Smooth muscle cell (in vitro differentiated cells): ENCODE measurements at regions not wholly inside any gene's neighbourhood (a gene's known extent, or its start where the extent isn't known, plus 50 kb on each side); places are given as distances from the start of the nearest gene placed in this dataset.

Experiments
- DNase-seq: peaks from one replicate; lab custom pipeline; 2025; ENCODE audit not compliant: unreplicated experiment; lab: John Stamatoyannopoulos, UW
- H2AFZ ChIP-seq: fragments of 200-600 bp; sonication (generic); 2 replicates; pipeline ENCODE4 v1.6.0; 2016; ENCODE audit warnings: antibody characterized with exemption, low read depth, mild to moderate bottlenecking
- H3F3A ChIP-seq: fragments of 200-600 bp; sonication (generic); 2 replicates; pipeline ENCODE4 v1.6.0; 2017; ENCODE audit warnings: antibody characterized with exemption, low read depth
- H3K27ac ChIP-seq: fragments of 200-600 bp; sonication (generic); 2 replicates; pipeline ENCODE4 v1.5.1; 2016; ENCODE audit warnings: low read depth, mild to moderate bottlenecking
- H3K27me3 ChIP-seq: fragments of 200-600 bp; sonication (generic); 2 replicates; pipeline ENCODE4 v1.6.1; 2016; ENCODE audit warnings: low read depth, mild to moderate bottlenecking
- H3K36me3 ChIP-seq: fragments of 200-600 bp; sonication (generic); 2 replicates; pipeline ENCODE4 v1.5.1; 2016; ENCODE audit warnings: low read depth
- H3K4me1 ChIP-seq: fragments of 200-600 bp; sonication (generic); 2 replicates; pipeline ENCODE4 v1.5.1; 2016; ENCODE audit warnings: low read depth
- H3K4me2 ChIP-seq: fragments of 200-600 bp; sonication (generic); 2 replicates; pipeline ENCODE4 v1.6.0; 2016; ENCODE audit warnings: mild to moderate bottlenecking
- H3K4me3 ChIP-seq: fragments of 200-600 bp; sonication (generic); 2 replicates; pipeline ENCODE4 v1.5.1; 2016; ENCODE audit warnings: mild to moderate bottlenecking
- H3K79me2 ChIP-seq: fragments of 200-600 bp; sonication (generic); 2 replicates; pipeline ENCODE4 v1.6.0; 2016; ENCODE audit warnings: low read depth, mild to moderate bottlenecking
- H3K9ac ChIP-seq: fragments of 200-600 bp; sonication (generic); 2 replicates; pipeline ENCODE4 v1.6.0; 2016; ENCODE audit warnings: low read depth
- H3K9me3 ChIP-seq: fragments of 200-600 bp; sonication (generic); replicated peaks from 2 replicates; pipeline ENCODE4 v1.5.1; 2016; ENCODE audit warnings: low read depth
- H4K20me1 ChIP-seq: fragments of 200-600 bp; sonication (generic); 2 replicates; pipeline ENCODE4 v1.6.0; 2016; ENCODE audit warnings: low read depth
- CTCF ChIP-seq: fragments of 200-600 bp; sonication (generic); IDR thresholded peaks from 2 replicates; pipeline ENCODE4 v1.5.1; 2017; ENCODE audit warnings: borderline replicate concordance, mild to moderate bottlenecking, antibody characterized with exemption; ENCODE audit not compliant: insufficient read depth, poor library complexity, severe bottlenecking
- WGBS: methylation state at CpG from one replicate; pipeline ENCODE4 v1.1.7; 2016; ENCODE audit warnings: low lambda C conversion rate; 5-methylcytosine and 5-hydroxymethylcytosine counted together

- Histone ChIP-seq H3K4me2 (no peak overlapping the region), H2AFZ (no peak overlapping the region), H3K27ac (no peak overlapping the region), H3K27me3 (no peaks in the 10 kb centered on the region), H3K4me1 (no peaks in the 10 kb centered on the region), H3K79me2 (no peaks in the 10 kb centered on the region), H3K4me3 (no peak overlapping the region), H3K9ac (no peak overlapping the region), H4K20me1 (no peaks in the 10 kb centered on the region), H3K36me3 (no peaks in the 10 kb centered on the region), H3K9me3 (no peaks in the 10 kb centered on the region), H3F3A (no peaks in the 10 kb centered on the region)
- 86% methylated on average over 10 of the region's 10 CpGs for WGBS
- DNase-seq, result no peak
- no peak for TF ChIP-seq CTCF
Measured at GRCh38 chr15:24747376-24747775, 71.8 kb downstream of the NPAP1 start.

GRCh38 chr15:24748812-24749439 lies 73.4 kb downstream of the NPAP1 start:
- no peak overlapping the region for H3K4me2 ChIP-seq
- 89% methylated on average over 4 of the region's 4 CpGs for WGBS
- no peak for TF ChIP-seq CTCF

GRCh38 chr15:24752354-24752753 lies 76.8 kb downstream of the NPAP1 start:
- Histone ChIP-seq H3K27me3 (no peaks in the 10 kb centered on the region), H4K20me1 (no peaks in the 10 kb centered on the region), H3K4me3 (no peak overlapping the region), H3K4me1 (no peaks in the 10 kb centered on the region), H3K9ac (no peak overlapping the region), H2AFZ (no peak overlapping the region), H3K9me3 (no peaks in the 10 kb centered on the region), H3F3A (no peaks in the 10 kb centered on the region), H3K27ac (no peak overlapping the region), H3K79me2 (no peaks in the 10 kb centered on the region), H3K4me2 (no peak overlapping the region), H3K36me3 (no peaks in the 10 kb centered on the region)
- no peak for TF ChIP-seq CTCF
- DNase-seq, result no peak
- 49% methylated on average over 3 of the region's 3 CpGs for WGBS

More at GRCh38 chr15:24748812-24749439, 73.4 kb downstream of the NPAP1 start:
- Histone ChIP-seq H3F3A (no peaks in the 10 kb centered on the region), H3K36me3 (no peaks in the 10 kb centered on the region), H3K9ac (no peak overlapping the region), H3K4me3 (no peak overlapping the region), H2AFZ (no peak overlapping the region), H3K9me3 (no peaks in the 10 kb centered on the region), H3K79me2 (no peaks in the 10 kb centered on the region), H4K20me1 (no peaks in the 10 kb centered on the region), H3K4me1 (no peaks in the 10 kb centered on the region), H3K27ac (no peak overlapping the region), H3K27me3 (no peaks in the 10 kb centered on the region)
- DNase-seq, result no peak

GRCh38 chr15:24756101-24756500 lies 80.5 kb downstream of the NPAP1 start:
- H3K27me3 ChIP-seq, result no peaks in the 10 kb centered on the region
- no peaks in the 10 kb centered on the region for H3K36me3 ChIP-seq
- H3K4me1 ChIP-seq, result no peaks in the 10 kb centered on the region
- H2AFZ ChIP-seq, result no peak overlapping the region
- no peaks in the 10 kb centered on the region for H3F3A ChIP-seq
- no peak overlapping the region for H3K4me3 ChIP-seq
- no peaks in the 10 kb centered on the region for H3K9me3 ChIP-seq
- no peak overlapping the region for H3K27ac ChIP-seq
- no peak overlapping the region for H3K4me2 ChIP-seq
- WGBS, result 79% methylated on average over 5 of the region's 5 CpGs
- no peak for TF ChIP-seq CTCF
- H3K9ac ChIP-seq, result no peak overlapping the region
- no peak for DNase-seq
- H3K79me2 ChIP-seq, result no peaks in the 10 kb centered on the region
- H4K20me1 ChIP-seq, result no peaks in the 10 kb centered on the region
